Vagina (tissue), 2 donors: ENCODE measurements at regions not wholly inside any gene's neighbourhood (a gene's known extent, or its start where the extent isn't known, plus 50 kb on each side); places are given as distances from the start of the nearest gene placed in this dataset.

ENCODE experiments used
- DNase-seq, 2 donors: peaks; one replicate each; pipeline ENCODE4 v3.0.0-alpha.2; 2017; ENCODE audit errors: extremely low spot score in 2 of 2
- H3K27ac ChIP-seq: fragments of 200-600 bp; sonication (generic); one replicate; pipeline ENCODE4 v1.5.1; 2019
- H3K27me3 ChIP-seq: fragments of 200-600 bp; sonication (generic); one replicate; pipeline ENCODE4 v1.5.1; 2019
- H3K36me3 ChIP-seq, 2 donors: fragments of 200-600 bp; sonication (generic); one replicate each; pipeline ENCODE4 v1.5.1; 2017 to 2019
- H3K4me1 ChIP-seq: fragments of 200-600 bp; sonication (generic); one replicate; pipeline ENCODE4 v1.5.1; 2019
- H3K4me3 ChIP-seq, 2 donors: fragments of 200-600 bp; sonication (generic); 1 replicate in 1 of 2; 2 replicates in 1 of 2; pipeline ENCODE4 v1.5.1; 2016 to 2019
- H3K9me3 ChIP-seq: fragments of 200-600 bp; sonication (generic); one replicate; pipeline ENCODE4 v1.5.1; 2019
- CTCF ChIP-seq, 3 experiments: fragments of 450-650 bp in 2 of 3; fragments of 200-600 bp in 1 of 3; sonication (generic) in 1 of 3; IDR thresholded peaks; one replicate each; pipeline ENCODE4 v1.5.1; 2017 to 2019; ENCODE audit warnings: antibody characterized with exemption in 3 of 3, mild to moderate bottlenecking in 2 of 3, moderate library complexity in 2 of 3
- POLR2A ChIP-seq, 2 donors: fragments of 450-650 bp; IDR thresholded peaks; one replicate each; pipeline ENCODE4 v1.6.1; 2017; ENCODE audit warnings: antibody characterized with exemption in 2 of 2, mild to moderate bottlenecking in 2 of 2, moderate library complexity in 2 of 2
- POLR2AphosphoS5 ChIP-seq, 2 donors: sonication (generic); formaldehyde crosslinking; IDR thresholded peaks; one replicate each; pipeline ENCODE4 v1.9.0; 2017; ENCODE audit warnings: antibody characterized with exemption in 2 of 2, mild to moderate bottlenecking in 2 of 2, low read depth in 1 of 2; ENCODE audit not compliant: insufficient read depth in 1 of 2
- intact Hi-C: fragments of 100-400 bp; cut with DNase I; formaldehyde crosslinking; loops from one replicate; pipeline ENCODE4 v1.15.1; 2023

DNA sequence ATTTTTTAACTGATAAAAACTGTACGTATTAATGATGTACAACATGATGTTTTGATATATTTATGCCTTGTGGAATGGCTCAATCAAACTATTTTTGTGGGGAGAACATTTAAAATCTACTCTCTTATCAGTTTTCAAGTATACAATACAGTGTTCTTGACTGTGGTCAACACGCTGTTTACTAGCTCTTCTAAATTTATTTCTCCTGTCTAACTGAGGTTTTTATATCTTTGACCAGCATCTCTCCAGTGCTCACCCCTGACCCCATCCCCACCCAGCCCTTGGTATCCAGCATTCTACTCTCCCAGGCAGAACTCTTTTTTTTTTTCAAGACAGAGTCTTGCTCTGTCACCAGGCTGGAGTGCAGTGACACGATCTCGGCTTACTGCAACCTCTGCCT lies 169.6 kb upstream of the SNX2 start:
- H3K27me3 ChIP-seq, result no peaks in the 10 kb centered on the region
- H3K27ac ChIP-seq, result no peak overlapping the region
- intact Hi-C loops, result no loop called here
- H3K4me3 ChIP-seq, result no peak overlapping the region
- no peaks in the 10 kb centered on the region for H3K9me3 ChIP-seq
- no peaks in the 10 kb centered on the region for H3K36me3 ChIP-seq
- TF ChIP-seq CTCF (IDR thresholded peaks at IDR 0.05) (no peak), POLR2A (IDR thresholded peaks at IDR 0.05) (no peak), POLR2AphosphoS5 (IDR thresholded peaks at IDR 0.05; ENCODE audit: insufficient read depth in 1 of 2, low read depth in 1 of 2) (no peak)
- no peak for DNase-seq
- no peaks in the 10 kb centered on the region for H3K4me1 ChIP-seq

GRCh38 chr5:122607818-122608217 lies 167.1 kb upstream of the SNX2 start:
- intact Hi-C loops, result no loop called here
- DNase-seq, result no peak
- TF ChIP-seq CTCF (IDR thresholded peaks at IDR 0.05) (no peak), POLR2AphosphoS5 (IDR thresholded peaks at IDR 0.05; ENCODE audit: insufficient read depth in 1 of 2, low read depth in 1 of 2) (no peak), POLR2A (IDR thresholded peaks at IDR 0.05) (no peak)
- Histone ChIP-seq H3K4me1 (no peaks in the 10 kb centered on the region), H3K27ac (no peak overlapping the region), H3K9me3 (no peaks in the 10 kb centered on the region), H3K4me3 (no peak overlapping the region), H3K27me3 (no peaks in the 10 kb centered on the region), H3K36me3 (no peaks in the 10 kb centered on the region)

GRCh38 chr5:122608222-122608621 lies 166.7 kb upstream of the SNX2 start:
- Histone ChIP-seq H3K4me3 (no peak overlapping the region), H3K27ac (no peak overlapping the region), H3K4me1 (no peaks in the 10 kb centered on the region), H3K27me3 (no peaks in the 10 kb centered on the region), H3K36me3 (no peaks in the 10 kb centered on the region), H3K9me3 (no peaks in the 10 kb centered on the region)
- intact Hi-C loops, result no loop called here
- no peak for DNase-seq
- TF ChIP-seq CTCF (IDR thresholded peaks at IDR 0.05) (no peak), POLR2AphosphoS5 (IDR thresholded peaks at IDR 0.05; ENCODE audit: insufficient read depth in 1 of 2, low read depth in 1 of 2) (no peak), POLR2A (IDR thresholded peaks at IDR 0.05) (no peak)

DNA sequence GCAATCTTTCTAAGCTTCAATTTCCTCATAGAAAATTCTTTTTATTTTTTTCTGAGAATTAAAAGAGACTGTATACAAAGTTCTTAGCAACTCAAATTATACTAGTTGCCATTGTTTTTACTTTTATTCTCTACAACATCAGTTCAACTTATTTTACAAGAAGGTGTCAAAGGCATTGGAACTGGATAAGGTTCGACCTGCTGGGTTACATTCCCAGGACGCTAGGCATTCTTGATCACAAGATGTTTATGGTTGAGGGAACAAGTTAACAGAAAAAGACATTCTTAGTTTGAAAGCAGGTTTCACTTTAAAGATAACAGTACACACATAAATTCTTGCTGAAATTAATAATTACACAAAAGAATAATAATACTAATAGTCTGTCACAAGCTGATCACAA lies 163.5 kb upstream of the SNX2 start:
- no peak overlapping the region for H3K27ac ChIP-seq
- TF ChIP-seq POLR2A (IDR thresholded peaks at IDR 0.05), result no peak
- TF ChIP-seq POLR2AphosphoS5 (IDR thresholded peaks at IDR 0.05; ENCODE audit: insufficient read depth in 1 of 2, low read depth in 1 of 2), result no peak
- TF ChIP-seq CTCF (IDR thresholded peaks at IDR 0.05), result no peak
- no peaks in the 10 kb centered on the region for H3K36me3 ChIP-seq
- no peaks in the 10 kb centered on the region for H3K9me3 ChIP-seq
- H3K4me1 ChIP-seq, result no peaks in the 10 kb centered on the region
- intact Hi-C loops, result no loop called here
- DNase-seq, result no peak
- no peaks in the 10 kb centered on the region for H3K27me3 ChIP-seq
- no peak overlapping the region for H3K4me3 ChIP-seq

DNA sequence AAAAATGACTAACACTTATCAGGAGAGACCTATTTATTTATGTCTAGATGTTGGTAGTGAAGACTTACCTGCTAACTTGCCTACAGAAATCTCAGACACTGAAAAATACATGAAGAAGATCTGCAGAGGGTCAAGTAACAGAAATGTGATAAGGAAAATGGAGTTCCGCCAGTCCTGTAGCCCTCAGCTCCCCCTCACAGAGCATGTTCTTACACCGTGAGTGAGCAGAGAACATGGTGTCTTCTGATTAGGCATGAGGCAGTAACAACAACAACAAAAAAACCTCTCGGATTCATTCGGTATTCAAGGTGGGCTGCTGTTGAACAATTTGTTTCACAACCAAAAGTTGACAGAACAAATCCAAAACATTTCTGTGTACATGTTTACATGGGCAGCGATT lies 162.0 kb upstream of the SNX2 start:
- no peak overlapping the region for H3K4me3 ChIP-seq
- no peak for TF ChIP-seq CTCF (IDR thresholded peaks at IDR 0.05)
- TF ChIP-seq POLR2AphosphoS5 (IDR thresholded peaks at IDR 0.05; ENCODE audit: insufficient read depth in 1 of 2, low read depth in 1 of 2), result no peak
- no peak for TF ChIP-seq POLR2A (IDR thresholded peaks at IDR 0.05)
- no peaks in the 10 kb centered on the region for H3K4me1 ChIP-seq
- H3K27me3 ChIP-seq, result no peaks in the 10 kb centered on the region
- no peak overlapping the region for H3K27ac ChIP-seq
- no peaks in the 10 kb centered on the region for H3K9me3 ChIP-seq
- no peaks in the 10 kb centered on the region for H3K36me3 ChIP-seq
- intact Hi-C loops, result no loop called here
- no peak for DNase-seq
